Osteocyte (in vitro differentiated cells): ENCODE measurements at regions not wholly inside any gene's neighbourhood (a gene's known extent, or its start where the extent isn't known, plus 50 kb on each side); places are given as distances from the start of the nearest gene placed in this dataset.
A peak's percentile ranks its signal among the peaks of the same experiment; 100 is the strongest.

ENCODE experiments used
- DNase-seq: peaks from one replicate; pipeline ENCODE4 v3.0.0; 2021; ENCODE audit warnings: mixed read lengths; ENCODE audit not compliant: unreplicated experiment; ENCODE audit errors: extremely low spot score
- H3K27ac Mint-ChIP-seq: one replicate; pipeline ENCODE4 v1.8.0; 2021; ENCODE audit warnings: mild to moderate bottlenecking, mixed read lengths; ENCODE audit not compliant: unreplicated experiment
- H3K27me3 Mint-ChIP-seq: one replicate; pipeline ENCODE4 v1.8.0; 2021; ENCODE audit warnings: mixed read lengths; ENCODE audit not compliant: unreplicated experiment
- H3K36me3 Mint-ChIP-seq: one replicate; pipeline ENCODE4 v1.8.0; 2021; ENCODE audit warnings: mixed read lengths; ENCODE audit not compliant: unreplicated experiment
- H3K4me1 Mint-ChIP-seq: one replicate; pipeline ENCODE4 v1.8.0; 2021; ENCODE audit warnings: mixed read lengths; ENCODE audit not compliant: unreplicated experiment
- H3K4me3 Mint-ChIP-seq: one replicate; pipeline ENCODE4 v1.8.0; 2021; ENCODE audit warnings: mild to moderate bottlenecking, moderate library complexity, mixed read lengths; ENCODE audit not compliant: unreplicated experiment
- H3K9me3 Mint-ChIP-seq: one replicate; pipeline ENCODE4 v1.8.0; 2021; ENCODE audit warnings: mixed read lengths; ENCODE audit not compliant: unreplicated experiment
- TF ChIP-seq, protein P1 (sequence below): fragments of 200-600 bp; sonication (generic); IDR thresholded peaks from 2 replicates; pipeline ENCODE4 v1.5.0; 2021; ENCODE audit warnings: antibody characterized with exemption, mild to moderate bottlenecking, moderate library complexity

DNA sequence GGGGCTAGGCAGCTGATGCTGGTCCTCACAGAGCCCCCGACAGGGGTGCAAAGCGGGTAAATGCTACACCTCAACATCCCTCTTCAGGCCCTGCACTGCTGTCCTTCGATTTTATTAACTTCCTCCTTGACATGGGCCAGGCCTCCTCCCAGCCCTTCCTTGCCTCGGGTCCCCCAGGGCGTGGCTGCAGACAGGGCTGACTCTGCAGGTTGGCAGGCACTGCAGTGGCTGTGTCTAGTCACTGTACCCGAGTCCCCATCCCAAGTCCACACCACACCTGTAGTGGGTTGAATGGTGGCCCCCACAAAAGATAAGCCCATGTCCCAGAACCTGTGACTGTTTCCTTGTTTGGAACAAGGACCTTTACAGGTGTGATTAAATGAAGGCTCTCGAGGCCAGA lies 140.2 kb downstream of the TWIST2 start:
- TF ChIP-seq, protein P1, sequence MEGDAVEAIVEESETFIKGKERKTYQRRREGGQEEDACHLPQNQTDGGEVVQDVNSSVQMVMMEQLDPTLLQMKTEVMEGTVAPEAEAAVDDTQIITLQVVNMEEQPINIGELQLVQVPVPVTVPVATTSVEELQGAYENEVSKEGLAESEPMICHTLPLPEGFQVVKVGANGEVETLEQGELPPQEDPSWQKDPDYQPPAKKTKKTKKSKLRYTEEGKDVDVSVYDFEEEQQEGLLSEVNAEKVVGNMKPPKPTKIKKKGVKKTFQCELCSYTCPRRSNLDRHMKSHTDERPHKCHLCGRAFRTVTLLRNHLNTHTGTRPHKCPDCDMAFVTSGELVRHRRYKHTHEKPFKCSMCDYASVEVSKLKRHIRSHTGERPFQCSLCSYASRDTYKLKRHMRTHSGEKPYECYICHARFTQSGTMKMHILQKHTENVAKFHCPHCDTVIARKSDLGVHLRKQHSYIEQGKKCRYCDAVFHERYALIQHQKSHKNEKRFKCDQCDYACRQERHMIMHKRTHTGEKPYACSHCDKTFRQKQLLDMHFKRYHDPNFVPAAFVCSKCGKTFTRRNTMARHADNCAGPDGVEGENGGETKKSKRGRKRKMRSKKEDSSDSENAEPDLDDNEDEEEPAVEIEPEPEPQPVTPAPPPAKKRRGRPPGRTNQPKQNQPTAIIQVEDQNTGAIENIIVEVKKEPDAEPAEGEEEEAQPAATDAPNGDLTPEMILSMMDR, result no peak
- no peak overlapping the region for H3K27ac Mint-ChIP-seq
- peak; percentile 73 for DNase-seq

DNA sequence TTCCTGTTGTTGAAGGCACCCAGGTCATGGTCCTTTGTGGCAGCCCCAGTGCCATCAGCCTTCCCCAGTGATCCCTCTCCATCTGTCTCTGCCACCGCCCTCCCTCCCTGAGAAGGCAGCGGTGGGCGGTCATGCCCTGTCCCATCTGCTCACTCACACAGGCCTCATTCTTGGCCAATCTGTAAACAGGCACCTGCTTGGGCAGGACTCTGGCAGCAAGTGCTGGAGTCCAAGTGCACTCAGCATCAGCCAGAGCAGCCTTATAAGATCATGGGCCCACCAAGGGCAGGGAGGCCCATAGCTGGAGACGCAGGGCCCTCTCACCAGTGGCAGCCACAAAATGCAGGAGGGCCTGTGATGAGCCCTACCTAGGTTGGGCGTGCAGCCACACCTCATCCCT lies 140.9 kb downstream of the TWIST2 start:
- no peak overlapping the region for H3K4me3 Mint-ChIP-seq
- H3K36me3 Mint-ChIP-seq, result no peaks in the 10 kb centered on the region
- H3K4me1 Mint-ChIP-seq, result peaks cover 3% of the 10 kb centered on the region
- no peaks in the 10 kb centered on the region for H3K9me3 Mint-ChIP-seq
- DNase-seq, result peak; percentile 76
- H3K27me3 Mint-ChIP-seq, result peaks cover 5% of the 10 kb centered on the region
- TF ChIP-seq, protein P1, result no peak
- H3K27ac Mint-ChIP-seq, result no peak overlapping the region

More for the DNA sequence above, 140.2 kb downstream of the TWIST2 start:
- Mint-ChIP-seq H3K27me3 (peaks cover 5% of the 10 kb centered on the region), H3K4me3 (no peak overlapping the region), H3K4me1 (peaks cover 3% of the 10 kb centered on the region), H3K36me3 (no peaks in the 10 kb centered on the region), H3K9me3 (no peaks in the 10 kb centered on the region)

DNA sequence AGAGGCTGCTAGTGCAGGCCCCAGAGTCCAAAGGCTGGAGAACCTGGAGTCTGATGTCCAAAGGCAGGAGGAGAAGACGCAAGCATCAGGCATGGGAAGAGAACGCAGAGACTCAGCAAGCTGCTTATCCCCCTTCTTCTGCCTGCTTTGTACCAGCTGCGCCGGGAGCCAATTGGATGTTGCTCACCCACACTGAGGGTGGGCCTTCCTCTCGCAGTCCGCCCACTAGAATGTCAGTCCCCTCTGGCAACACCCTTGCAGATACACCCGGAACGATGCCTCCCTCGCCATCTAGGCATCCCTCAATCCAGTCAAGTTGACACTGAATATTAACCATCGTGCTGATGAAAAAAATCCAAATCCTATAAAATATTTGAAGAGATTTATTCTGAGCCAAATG lies 141.6 kb downstream of the TWIST2 start:
- peak; percentile 68 for DNase-seq
- Mint-ChIP-seq H3K36me3 (no peaks in the 10 kb centered on the region), H3K27ac (no peak overlapping the region)

DNA sequence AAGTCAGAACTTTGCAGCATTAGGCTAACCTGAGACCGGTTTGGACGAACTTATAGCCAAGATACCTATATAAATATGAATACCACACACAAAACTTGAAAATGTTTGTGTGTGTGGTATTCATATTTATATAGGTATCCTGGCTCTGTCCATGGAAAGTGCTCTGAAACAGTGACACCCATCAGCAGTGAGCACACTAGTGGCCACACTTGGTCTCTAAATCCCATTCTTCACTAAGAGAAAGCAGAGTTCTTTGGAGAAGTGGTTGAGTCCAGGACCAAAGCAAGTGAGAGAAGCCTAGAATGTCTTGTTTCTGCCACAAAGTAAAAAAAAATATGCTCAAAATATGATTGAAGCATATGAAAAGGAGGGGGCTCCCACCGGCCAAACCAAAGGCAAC lies 146.5 kb downstream of the TWIST2 start:
- H3K27ac Mint-ChIP-seq, result no peak overlapping the region
- TF ChIP-seq, protein P1, result no peak
- H3K4me1 Mint-ChIP-seq, result peaks cover 3% of the 10 kb centered on the region
- DNase-seq, result no peak
- peaks cover 10% of the 10 kb centered on the region for H3K9me3 Mint-ChIP-seq
- no peak overlapping the region for H3K4me3 Mint-ChIP-seq
- H3K27me3 Mint-ChIP-seq, result peaks cover 9% of the 10 kb centered on the region
- H3K36me3 Mint-ChIP-seq, result no peaks in the 10 kb centered on the region

More for the DNA sequence above, 141.6 kb downstream of the TWIST2 start:
- H3K4me1 Mint-ChIP-seq, result peaks cover 3% of the 10 kb centered on the region
- peaks cover 7% of the 10 kb centered on the region for H3K27me3 Mint-ChIP-seq
- no peak overlapping the region for H3K4me3 Mint-ChIP-seq
- TF ChIP-seq, protein P1, result no peak
- H3K9me3 Mint-ChIP-seq, result peaks cover 5% of the 10 kb centered on the region

DNA sequence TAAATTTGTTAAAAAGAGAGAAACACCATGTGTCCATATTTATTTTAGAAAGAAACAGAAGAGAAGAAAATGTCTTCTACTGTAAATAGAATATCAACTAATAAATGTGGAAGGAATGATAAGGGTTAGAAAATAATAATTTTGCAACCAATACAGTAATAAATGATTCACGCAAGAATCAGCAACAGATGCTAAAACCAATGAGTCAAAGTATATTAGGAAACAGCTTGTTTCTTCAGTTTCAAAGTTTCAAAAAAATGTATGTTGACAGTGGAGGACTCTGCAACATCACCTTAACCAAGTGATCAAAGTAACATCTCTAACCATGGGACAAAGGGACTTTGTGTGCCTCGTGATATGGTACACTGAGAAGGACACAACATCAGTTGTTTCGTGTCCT lies 147.0 kb downstream of the TWIST2 start:
- H3K4me1 Mint-ChIP-seq, result peaks cover 3% of the 10 kb centered on the region
- H3K4me3 Mint-ChIP-seq, result no peak overlapping the region
- peaks cover 10% of the 10 kb centered on the region for H3K9me3 Mint-ChIP-seq
- peaks cover 9% of the 10 kb centered on the region for H3K27me3 Mint-ChIP-seq
- no peak overlapping the region for H3K27ac Mint-ChIP-seq
- no peak for DNase-seq
- H3K36me3 Mint-ChIP-seq, result no peaks in the 10 kb centered on the region
- TF ChIP-seq, protein P1, result no peak
